ENCODE measurements at regions not wholly inside any gene's neighbourhood (a gene's known extent, or its start where the extent isn't known, plus 50 kb on each side); places are given as distances from the start of the nearest gene placed in this dataset.

DNA sequence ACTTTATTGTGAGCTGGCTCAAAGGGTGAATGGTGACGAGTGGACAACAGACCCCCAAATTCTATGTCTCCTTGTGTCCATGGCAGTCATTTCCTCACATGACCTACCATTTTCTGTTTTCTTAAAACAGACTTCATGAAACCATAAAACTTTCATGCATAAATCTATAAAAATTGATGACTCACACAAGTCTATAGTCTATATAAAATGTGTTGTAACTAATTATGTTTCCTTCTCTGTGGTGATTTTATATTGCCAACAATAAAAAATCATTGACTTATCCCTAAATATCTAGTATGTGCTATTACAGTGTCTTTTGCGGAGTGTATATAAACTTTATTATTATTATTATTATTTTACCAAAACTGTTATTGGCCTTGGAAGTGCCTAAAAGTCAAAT is 382.4 kb downstream of the MAT2B start:
- Histone ChIP-seq H3K36me3 (replicated peaks; ENCODE audit: insufficient read depth, low read depth) (no peaks in the 10 kb centered on the region), H3K4me2 (no peak overlapping the region), H3K27me3 (no peaks in the 10 kb centered on the region), H3K4me3 (no peak overlapping the region), H3K9me2 (replicated peaks; ENCODE audit: insufficient read depth) (no peaks in the 10 kb centered on the region), H2AFZ (no peak overlapping the region), H3K9me3 (ENCODE audit: low read depth) (no peaks in the 10 kb centered on the region), H4K20me1 (ENCODE audit: insufficient read depth, poor library complexity, severe bottlenecking) (no peaks in the 10 kb centered on the region), H3K4me1 (ENCODE audit: insufficient read depth) (no peaks in the 10 kb centered on the region), H3K27ac (no peak overlapping the region), H3K79me2 (no peaks in the 10 kb centered on the region)
- WGBS (ENCODE audit: low lambda C conversion rate, missing lambda C conversion rate): 97% methylated on average over 2 of the region's 2 CpGs
- DNase-seq (ENCODE audit: low spot score): no peak
- TF ChIP-seq, protein P1, sequence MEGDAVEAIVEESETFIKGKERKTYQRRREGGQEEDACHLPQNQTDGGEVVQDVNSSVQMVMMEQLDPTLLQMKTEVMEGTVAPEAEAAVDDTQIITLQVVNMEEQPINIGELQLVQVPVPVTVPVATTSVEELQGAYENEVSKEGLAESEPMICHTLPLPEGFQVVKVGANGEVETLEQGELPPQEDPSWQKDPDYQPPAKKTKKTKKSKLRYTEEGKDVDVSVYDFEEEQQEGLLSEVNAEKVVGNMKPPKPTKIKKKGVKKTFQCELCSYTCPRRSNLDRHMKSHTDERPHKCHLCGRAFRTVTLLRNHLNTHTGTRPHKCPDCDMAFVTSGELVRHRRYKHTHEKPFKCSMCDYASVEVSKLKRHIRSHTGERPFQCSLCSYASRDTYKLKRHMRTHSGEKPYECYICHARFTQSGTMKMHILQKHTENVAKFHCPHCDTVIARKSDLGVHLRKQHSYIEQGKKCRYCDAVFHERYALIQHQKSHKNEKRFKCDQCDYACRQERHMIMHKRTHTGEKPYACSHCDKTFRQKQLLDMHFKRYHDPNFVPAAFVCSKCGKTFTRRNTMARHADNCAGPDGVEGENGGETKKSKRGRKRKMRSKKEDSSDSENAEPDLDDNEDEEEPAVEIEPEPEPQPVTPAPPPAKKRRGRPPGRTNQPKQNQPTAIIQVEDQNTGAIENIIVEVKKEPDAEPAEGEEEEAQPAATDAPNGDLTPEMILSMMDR (IDR thresholded peaks at IDR 0.05; ENCODE audit: poor library complexity): no peak
- TF ChIP-seq EZH2 (IDR thresholded peaks at IDR 0.05; ENCODE audit: borderline replicate concordance): no peak
- no peak for TF ChIP-seq EZH2phosphoT487 (IDR thresholded peaks at IDR 0.05; ENCODE audit: low read depth, severe bottlenecking, unreplicated experiment)

DNA sequence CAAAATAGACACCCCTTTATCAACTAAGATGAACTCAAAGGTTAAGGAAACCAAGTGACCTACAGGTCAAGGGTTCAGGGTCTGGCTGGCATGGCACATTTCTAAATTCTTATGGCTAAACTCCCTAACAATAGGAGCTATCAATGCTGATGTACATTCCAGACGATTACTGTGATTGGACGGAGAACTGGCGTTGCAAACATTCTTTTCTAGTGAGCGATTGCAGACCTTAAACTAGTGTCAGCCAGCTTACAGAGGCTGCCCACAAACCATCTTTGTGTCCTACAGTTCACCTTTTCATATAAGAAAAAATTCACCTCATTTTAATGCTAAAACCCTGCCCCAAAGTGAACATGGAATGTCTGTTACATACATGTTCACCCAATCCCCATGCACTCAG is 382.9 kb downstream of the MAT2B start:
- Histone ChIP-seq H4K20me1 (ENCODE audit: insufficient read depth, poor library complexity, severe bottlenecking) (no peaks in the 10 kb centered on the region), H2AFZ (no peak overlapping the region), H3K4me1 (ENCODE audit: insufficient read depth) (no peaks in the 10 kb centered on the region), H3K27me3 (no peaks in the 10 kb centered on the region), H3K9me3 (ENCODE audit: low read depth) (no peaks in the 10 kb centered on the region), H3K36me3 (replicated peaks; ENCODE audit: insufficient read depth, low read depth) (no peaks in the 10 kb centered on the region), H3K4me2 (no peak overlapping the region), H3K4me3 (no peak overlapping the region), H3K79me2 (no peaks in the 10 kb centered on the region), H3K9me2 (replicated peaks; ENCODE audit: insufficient read depth) (no peaks in the 10 kb centered on the region), H3K27ac (no peak overlapping the region)
- DNase-seq (ENCODE audit: low spot score): no peak
- 75% methylated on average over 4 of the region's 4 CpGs for WGBS (ENCODE audit: low lambda C conversion rate, missing lambda C conversion rate)
- TF ChIP-seq, protein P1 (IDR thresholded peaks at IDR 0.05; ENCODE audit: poor library complexity): no peak
- TF ChIP-seq EZH2 (IDR thresholded peaks at IDR 0.05; ENCODE audit: borderline replicate concordance) (no peak), EZH2phosphoT487 (IDR thresholded peaks at IDR 0.05; ENCODE audit: low read depth, severe bottlenecking, unreplicated experiment) (no peak)

DNA sequence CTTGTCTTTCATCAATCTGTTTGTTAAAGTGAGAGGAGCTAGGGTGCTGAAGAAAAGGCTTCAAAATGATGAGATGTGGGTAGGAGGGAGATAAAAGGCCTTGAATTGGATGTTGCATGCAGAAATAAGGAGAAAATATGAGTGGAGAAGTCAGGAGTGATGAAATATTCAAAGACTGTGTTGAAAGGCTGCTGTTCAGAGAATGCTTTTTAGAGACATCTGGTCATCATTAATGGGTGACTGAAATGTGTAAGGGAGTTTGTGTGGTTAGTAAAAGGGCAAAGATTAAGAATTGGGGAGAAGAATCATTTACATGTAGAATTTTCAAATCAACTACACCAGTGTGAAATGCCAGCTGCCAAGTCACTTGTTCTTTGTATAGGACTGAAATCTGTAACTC is 383.9 kb downstream of the MAT2B start:
- Histone ChIP-seq H3K79me2 (no peaks in the 10 kb centered on the region), H3K27me3 (no peaks in the 10 kb centered on the region)
- TF ChIP-seq EZH2 (IDR thresholded peaks at IDR 0.05; ENCODE audit: borderline replicate concordance) (no peak), EZH2phosphoT487 (IDR thresholded peaks at IDR 0.05; ENCODE audit: low read depth, severe bottlenecking, unreplicated experiment) (no peak)
- TF ChIP-seq, protein P1 (IDR thresholded peaks at IDR 0.05; ENCODE audit: poor library complexity): no peak

DNA sequence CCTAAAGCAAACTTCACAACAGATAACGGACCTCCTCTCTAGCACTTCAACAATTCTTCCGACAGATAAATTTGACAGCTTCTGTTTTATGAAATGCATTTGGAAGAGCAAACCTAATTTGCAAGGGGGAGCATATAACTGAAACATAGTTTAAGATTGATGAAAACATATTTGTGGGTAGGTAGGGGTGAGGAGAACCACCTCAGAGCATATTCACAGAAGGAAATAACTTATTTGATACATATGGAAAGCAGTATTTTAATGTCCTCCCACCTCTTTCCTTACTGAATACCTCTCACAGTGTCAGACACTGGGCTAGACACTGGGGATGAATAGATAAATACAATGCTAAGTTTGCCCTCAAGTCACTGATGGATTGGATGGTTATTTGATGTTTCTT is 384.8 kb downstream of the MAT2B start:
- no peak overlapping the region for H3K4me2 ChIP-seq
- 82% methylated on average over 2 of the region's 2 CpGs for WGBS (ENCODE audit: low lambda C conversion rate, missing lambda C conversion rate)
- H3K4me1 ChIP-seq (ENCODE audit: insufficient read depth): no peaks in the 10 kb centered on the region
- no peaks in the 10 kb centered on the region for H3K9me3 ChIP-seq (ENCODE audit: low read depth)
- no peaks in the 10 kb centered on the region for H3K79me2 ChIP-seq
- H3K27me3 ChIP-seq: no peaks in the 10 kb centered on the region
- H3K27ac ChIP-seq: no peak overlapping the region
- TF ChIP-seq EZH2phosphoT487 (IDR thresholded peaks at IDR 0.05; ENCODE audit: low read depth, severe bottlenecking, unreplicated experiment): no peak
- TF ChIP-seq EZH2 (IDR thresholded peaks at IDR 0.05; ENCODE audit: borderline replicate concordance): no peak
- TF ChIP-seq, protein P1 (IDR thresholded peaks at IDR 0.05; ENCODE audit: poor library complexity): no peak
- no peak overlapping the region for H2AFZ ChIP-seq
- DNase-seq (ENCODE audit: low spot score): no peak
- no peak overlapping the region for H3K4me3 ChIP-seq
- H4K20me1 ChIP-seq (ENCODE audit: insufficient read depth, poor library complexity, severe bottlenecking): no peaks in the 10 kb centered on the region
- H3K36me3 ChIP-seq (replicated peaks; ENCODE audit: insufficient read depth, low read depth): no peaks in the 10 kb centered on the region
- H3K9me2 ChIP-seq (replicated peaks; ENCODE audit: insufficient read depth): no peaks in the 10 kb centered on the region

More for the DNA sequence above, 383.9 kb downstream of the MAT2B start:
- no peak for DNase-seq (ENCODE audit: low spot score)
- H3K27ac ChIP-seq: no peak overlapping the region
- no peaks in the 10 kb centered on the region for H3K36me3 ChIP-seq (replicated peaks; ENCODE audit: insufficient read depth, low read depth)
- no peak overlapping the region for H3K4me2 ChIP-seq
- no peak overlapping the region for H3K4me3 ChIP-seq
- no peaks in the 10 kb centered on the region for H4K20me1 ChIP-seq (ENCODE audit: insufficient read depth, poor library complexity, severe bottlenecking)
- H2AFZ ChIP-seq: no peak overlapping the region
- no peaks in the 10 kb centered on the region for H3K4me1 ChIP-seq (ENCODE audit: insufficient read depth)
- no peaks in the 10 kb centered on the region for H3K9me2 ChIP-seq (replicated peaks; ENCODE audit: insufficient read depth)
- H3K9me3 ChIP-seq (ENCODE audit: low read depth): no peaks in the 10 kb centered on the region

Data from hepatocyte (in vitro differentiated cells).